Ascending aorta (tissue), 2 donors: ENCODE measurements at regions not wholly inside any gene's neighbourhood (a gene's known extent, or its start where the extent isn't known, plus 50 kb on each side); places are given as distances from the start of the nearest gene placed in this dataset.

ENCODE experiments used
- DNase-seq, 2 donors: peaks; one replicate each; pipeline ENCODE4 v3.0.0-alpha.2; 2019; ENCODE audit warnings: low spot score in 2 of 2
- H3K27ac ChIP-seq, 2 donors: fragments of 200-600 bp; sonication (generic); one replicate each; pipeline ENCODE4 v1.5.1; 2016 to 2017; ENCODE audit warnings: mild to moderate bottlenecking in 1 of 2
- H3K27me3 ChIP-seq: fragments of 200-600 bp; sonication (generic); one replicate; pipeline ENCODE4 v1.5.1; 2017
- H3K36me3 ChIP-seq, 2 donors: fragments of 200-600 bp; sonication (generic); one replicate each; pipeline ENCODE4 v1.5.1; 2016
- H3K4me1 ChIP-seq, 2 donors: fragments of 200-600 bp; sonication (generic); one replicate each; pipeline ENCODE4 v1.5.1; 2016 to 2017; ENCODE audit warnings: mild to moderate bottlenecking in 1 of 2
- H3K4me3 ChIP-seq, 2 donors: fragments of 200-600 bp; sonication (generic); one replicate each; pipeline ENCODE4 v1.5.1; 2016 to 2017; ENCODE audit warnings: mild to moderate bottlenecking in 1 of 2
- H3K9me3 ChIP-seq, 2 donors: fragments of 200-600 bp; sonication (generic); one replicate each; pipeline ENCODE4 v1.5.1; 2016
- CTCF ChIP-seq, 3 experiments: fragments of 200-600 bp in 2 of 3; fragments of 450-650 bp in 1 of 3; sonication (generic) in 2 of 3; IDR thresholded peaks; one replicate each; pipeline ENCODE4 v1.5.1; 2016 to 2019; ENCODE audit warnings: antibody characterized with exemption in 3 of 3, mild to moderate bottlenecking in 1 of 3, moderate library complexity in 1 of 3
- intact Hi-C: fragments of 100-400 bp; cut with DNase I; formaldehyde crosslinking; loops from one replicate; pipeline ENCODE4 v1.15.1; 2023

GRCh38 chr9:79976257-79977073 is 404.7 kb downstream of the TLE4 start:
- Histone ChIP-seq H3K4me1 (no peaks in the 10 kb centered on the region), H3K9me3 (no peaks in the 10 kb centered on the region), H3K27me3 (no peaks in the 10 kb centered on the region), H3K27ac (no peak overlapping the region), H3K36me3 (no peaks in the 10 kb centered on the region), H3K4me3 (no peak overlapping the region)
- no peak for DNase-seq
- TF ChIP-seq CTCF (IDR thresholded peaks at IDR 0.05): no peak
- intact Hi-C loops: no loop called here

GRCh38 chr9:79975621-79976256 is 404.0 kb downstream of the TLE4 start:
- DNase-seq: no peak
- no peaks in the 10 kb centered on the region for H3K9me3 ChIP-seq
- H3K4me3 ChIP-seq: no peak overlapping the region
- intact Hi-C loops: no loop called here
- H3K27ac ChIP-seq: no peak overlapping the region
- no peak for TF ChIP-seq CTCF (IDR thresholded peaks at IDR 0.05)
- H3K27me3 ChIP-seq: no peaks in the 10 kb centered on the region
- no peaks in the 10 kb centered on the region for H3K36me3 ChIP-seq
- no peaks in the 10 kb centered on the region for H3K4me1 ChIP-seq

GRCh38 chr9:79974806-79975422 is 403.1 kb downstream of the TLE4 start:
- DNase-seq: no peak
- TF ChIP-seq CTCF (IDR thresholded peaks at IDR 0.05): no peak
- Histone ChIP-seq H3K9me3 (no peaks in the 10 kb centered on the region), H3K36me3 (no peaks in the 10 kb centered on the region), H3K27me3 (no peaks in the 10 kb centered on the region), H3K4me3 (no peak overlapping the region), H3K4me1 (no peaks in the 10 kb centered on the region), H3K27ac (no peak overlapping the region)
- intact Hi-C loops: no loop called here

DNA sequence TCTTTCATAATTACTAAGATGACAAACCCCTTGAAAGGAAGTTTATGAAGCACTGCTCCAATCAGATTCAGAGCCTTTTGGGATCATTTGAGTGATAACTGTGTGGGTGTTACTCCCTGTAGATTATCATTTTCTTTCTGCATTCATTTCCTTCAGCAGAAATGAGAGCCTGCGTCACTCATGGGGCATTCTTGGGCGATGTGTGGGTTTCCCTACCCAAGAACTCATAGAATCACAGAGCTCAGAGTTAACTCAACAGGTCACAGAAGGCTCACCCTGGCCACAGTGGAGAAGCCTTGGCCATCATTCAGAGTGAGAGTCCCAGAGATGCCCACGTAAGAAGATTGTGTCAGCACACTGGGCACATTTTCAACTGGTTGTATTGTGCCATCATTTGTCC is 401.9 kb downstream of the TLE4 start:
- H3K36me3 ChIP-seq: no peaks in the 10 kb centered on the region
- H3K27me3 ChIP-seq: no peaks in the 10 kb centered on the region
- no peak overlapping the region for H3K4me3 ChIP-seq
- no peaks in the 10 kb centered on the region for H3K9me3 ChIP-seq
- no peak for DNase-seq
- intact Hi-C loops: no loop called here
- H3K4me1 ChIP-seq: no peaks in the 10 kb centered on the region
- TF ChIP-seq CTCF (IDR thresholded peaks at IDR 0.05): no peak
- no peak overlapping the region for H3K27ac ChIP-seq

DNA sequence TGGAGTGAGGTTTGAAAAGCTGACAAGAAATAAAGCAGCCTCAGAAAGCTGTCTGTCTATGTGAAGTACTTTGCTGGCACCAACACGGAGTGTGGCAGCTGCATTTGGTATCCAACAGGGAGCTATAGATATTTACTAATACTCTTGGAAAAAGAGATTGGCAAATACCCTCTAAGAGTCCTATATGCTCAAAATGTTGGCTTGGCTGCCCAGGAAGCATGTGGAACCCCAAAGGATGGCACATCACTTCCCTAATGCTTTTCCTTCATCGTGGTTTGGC is 398.3 kb downstream of the TLE4 start:
- no peak for DNase-seq
- no peak overlapping the region for H3K4me3 ChIP-seq
- no peak overlapping the region for H3K27ac ChIP-seq
- H3K36me3 ChIP-seq: no peaks in the 10 kb centered on the region
- H3K27me3 ChIP-seq: no peaks in the 10 kb centered on the region
- H3K4me1 ChIP-seq: no peaks in the 10 kb centered on the region
- intact Hi-C loops: no loop called here
- no peaks in the 10 kb centered on the region for H3K9me3 ChIP-seq
- no peak for TF ChIP-seq CTCF (IDR thresholded peaks at IDR 0.05)
